ENCODE measurements at regions not wholly inside any gene's neighbourhood (a gene's known extent, or its start where the extent isn't known, plus 50 kb on each side); places are given as distances from the start of the nearest gene placed in this dataset.

DNA sequence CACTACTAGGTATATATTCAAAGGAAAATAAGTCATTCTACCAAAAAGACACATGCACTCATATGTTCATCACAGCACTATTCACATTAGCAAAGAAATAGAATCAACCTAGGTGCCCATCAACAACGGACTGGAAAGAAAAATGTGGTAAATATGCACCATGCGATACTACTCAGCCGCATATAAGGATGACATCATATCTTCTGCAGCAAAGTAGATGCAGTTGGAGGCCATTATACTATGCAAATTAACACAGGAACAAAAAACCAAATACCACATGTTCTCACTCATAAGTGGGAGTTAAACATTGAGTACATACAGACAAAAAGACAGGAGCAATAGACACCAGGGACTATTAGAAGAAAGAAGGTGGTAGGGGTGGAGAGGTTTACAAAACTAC, 412.1 kb upstream of the CWC22 start:
- H3K9me2 ChIP-seq, result no peaks in the 10 kb centered on the region
- H2AFZ ChIP-seq (ENCODE audit: low read depth), result no peak overlapping the region

DNA sequence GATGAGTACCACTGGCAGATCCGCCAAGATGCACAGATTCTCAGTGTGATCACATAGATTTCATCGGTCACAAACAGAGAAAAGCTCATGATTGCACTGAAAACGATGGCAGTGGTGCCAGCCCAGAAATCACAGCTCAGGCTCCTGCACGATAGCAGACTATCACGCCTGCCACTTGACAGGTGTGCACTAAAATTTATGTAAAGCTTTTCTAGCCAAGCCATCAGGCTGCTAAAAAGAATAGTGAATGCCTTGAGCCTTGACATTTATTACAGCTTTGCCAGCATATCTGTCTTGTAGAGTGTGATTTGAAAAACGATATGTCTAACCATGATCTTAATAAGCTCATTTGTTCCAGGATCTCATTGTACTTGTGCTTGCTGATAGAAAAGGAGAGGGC, 409.5 kb upstream of the CWC22 start:
- H2AFZ ChIP-seq (ENCODE audit: low read depth), result no peak overlapping the region
- H3K9me3 ChIP-seq, result no peaks in the 10 kb centered on the region
- no peak overlapping the region for H3K4me2 ChIP-seq
- H3K27ac ChIP-seq (ENCODE audit: low read depth in 2 of 2, low read length in 1 of 2), result no peak overlapping the region
- no peaks in the 10 kb centered on the region for H4K20me1 ChIP-seq (ENCODE audit: insufficient read depth)
- no peaks in the 10 kb centered on the region for H3K36me3 ChIP-seq (replicated peaks in 1 of 2; ENCODE audit: control insufficient read depth in 1 of 2, insufficient read depth in 2 of 2, low read length in 1 of 2)
- no peak overlapping the region for H3K9ac ChIP-seq
- no peak for DNase-seq
- H3K9me2 ChIP-seq, result no peaks in the 10 kb centered on the region
- H3K4me3 ChIP-seq (ENCODE audit: low read depth in 2 of 2, low read length in 1 of 2), result no peak overlapping the region
- CTCF ChIA-PET, result interaction anchor here (0.9 to 1.5 kb wide), 2 partner anchors 33 to 233 kb away, joined by 3 read pairs; no protein-coding TSS in a partner anchor
- H3K4me1 ChIP-seq (ENCODE audit: control insufficient read depth in 1 of 2, insufficient read depth in 2 of 2, low read depth in 1 of 2, low read length in 1 of 2), result no peaks in the 10 kb centered on the region; a peak in 2 of 4 replicates
- no peaks in the 10 kb centered on the region for H3K79me2 ChIP-seq (ENCODE audit: insufficient read depth)
- no peak for TF ChIP-seq TCF12 (IDR thresholded peaks at IDR 0.05)
- TF ChIP-seq, protein P1, sequence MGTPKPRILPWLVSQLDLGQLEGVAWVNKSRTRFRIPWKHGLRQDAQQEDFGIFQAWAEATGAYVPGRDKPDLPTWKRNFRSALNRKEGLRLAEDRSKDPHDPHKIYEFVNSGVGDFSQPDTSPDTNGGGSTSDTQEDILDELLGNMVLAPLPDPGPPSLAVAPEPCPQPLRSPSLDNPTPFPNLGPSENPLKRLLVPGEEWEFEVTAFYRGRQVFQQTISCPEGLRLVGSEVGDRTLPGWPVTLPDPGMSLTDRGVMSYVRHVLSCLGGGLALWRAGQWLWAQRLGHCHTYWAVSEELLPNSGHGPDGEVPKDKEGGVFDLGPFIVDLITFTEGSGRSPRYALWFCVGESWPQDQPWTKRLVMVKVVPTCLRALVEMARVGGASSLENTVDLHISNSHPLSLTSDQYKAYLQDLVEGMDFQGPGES (IDR thresholded peaks at IDR 0.05; ENCODE audit: low read depth, low read length), result no peak
- TF ChIP-seq RAD21 (IDR thresholded peaks at IDR 0.05; ENCODE audit: low read length), result no peak
- TF ChIP-seq FOXJ3 (CRISPR knock-in tag; IDR thresholded peaks at IDR 0.05), result no peak
- TF ChIP-seq SMC3 (IDR thresholded peaks at IDR 0.05; ENCODE audit: low read depth, low read length), result no peak
- TF ChIP-seq FOSL2 (IDR thresholded peaks at IDR 0.05; ENCODE audit: borderline replicate concordance, low read depth), result no peak
- POLR2A ChIA-PET, result no interaction called here
- WGBS (ENCODE audit: low lambda C conversion rate), result 52% methylated on average over 6 of the region's 6 CpGs
- H3K27me3 ChIP-seq (ENCODE audit: insufficient read depth), result no peaks in the 10 kb centered on the region
- H3F3A ChIP-seq (replicated peaks; ENCODE audit: insufficient read depth), result no peaks in the 10 kb centered on the region

More for the DNA sequence above, 412.1 kb upstream of the CWC22 start:
- no peaks in the 10 kb centered on the region for H3K9me3 ChIP-seq
- CTCF ChIA-PET, result no interaction called here
- no peaks in the 10 kb centered on the region; a peak in 1 of 4 replicates for H3K4me1 ChIP-seq (ENCODE audit: control insufficient read depth in 1 of 2, insufficient read depth in 2 of 2, low read depth in 1 of 2, low read length in 1 of 2)
- TF ChIP-seq, protein P2, sequence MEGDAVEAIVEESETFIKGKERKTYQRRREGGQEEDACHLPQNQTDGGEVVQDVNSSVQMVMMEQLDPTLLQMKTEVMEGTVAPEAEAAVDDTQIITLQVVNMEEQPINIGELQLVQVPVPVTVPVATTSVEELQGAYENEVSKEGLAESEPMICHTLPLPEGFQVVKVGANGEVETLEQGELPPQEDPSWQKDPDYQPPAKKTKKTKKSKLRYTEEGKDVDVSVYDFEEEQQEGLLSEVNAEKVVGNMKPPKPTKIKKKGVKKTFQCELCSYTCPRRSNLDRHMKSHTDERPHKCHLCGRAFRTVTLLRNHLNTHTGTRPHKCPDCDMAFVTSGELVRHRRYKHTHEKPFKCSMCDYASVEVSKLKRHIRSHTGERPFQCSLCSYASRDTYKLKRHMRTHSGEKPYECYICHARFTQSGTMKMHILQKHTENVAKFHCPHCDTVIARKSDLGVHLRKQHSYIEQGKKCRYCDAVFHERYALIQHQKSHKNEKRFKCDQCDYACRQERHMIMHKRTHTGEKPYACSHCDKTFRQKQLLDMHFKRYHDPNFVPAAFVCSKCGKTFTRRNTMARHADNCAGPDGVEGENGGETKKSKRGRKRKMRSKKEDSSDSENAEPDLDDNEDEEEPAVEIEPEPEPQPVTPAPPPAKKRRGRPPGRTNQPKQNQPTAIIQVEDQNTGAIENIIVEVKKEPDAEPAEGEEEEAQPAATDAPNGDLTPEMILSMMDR (IDR thresholded peaks at IDR 0.05), result no peak
- TF ChIP-seq, protein P3, sequence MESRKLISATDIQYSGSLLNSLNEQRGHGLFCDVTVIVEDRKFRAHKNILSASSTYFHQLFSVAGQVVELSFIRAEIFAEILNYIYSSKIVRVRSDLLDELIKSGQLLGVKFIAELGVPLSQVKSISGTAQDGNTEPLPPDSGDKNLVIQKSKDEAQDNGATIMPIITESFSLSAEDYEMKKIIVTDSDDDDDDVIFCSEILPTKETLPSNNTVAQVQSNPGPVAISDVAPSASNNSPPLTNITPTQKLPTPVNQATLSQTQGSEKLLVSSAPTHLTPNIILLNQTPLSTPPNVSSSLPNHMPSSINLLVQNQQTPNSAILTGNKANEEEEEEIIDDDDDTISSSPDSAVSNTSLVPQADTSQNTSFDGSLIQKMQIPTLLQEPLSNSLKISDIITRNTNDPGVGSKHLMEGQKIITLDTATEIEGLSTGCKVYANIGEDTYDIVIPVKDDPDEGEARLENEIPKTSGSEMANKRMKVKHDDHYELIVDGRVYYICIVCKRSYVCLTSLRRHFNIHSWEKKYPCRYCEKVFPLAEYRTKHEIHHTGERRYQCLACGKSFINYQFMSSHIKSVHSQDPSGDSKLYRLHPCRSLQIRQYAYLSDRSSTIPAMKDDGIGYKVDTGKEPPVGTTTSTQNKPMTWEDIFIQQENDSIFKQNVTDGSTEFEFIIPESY (IDR thresholded peaks at IDR 0.05; ENCODE audit: borderline replicate concordance, low read depth), result no peak
- TF ChIP-seq SMC3 (IDR thresholded peaks at IDR 0.05; ENCODE audit: low read depth, low read length), result no peak
- no peaks in the 10 kb centered on the region for H3K27me3 ChIP-seq (ENCODE audit: insufficient read depth)
- no peak for DNase-seq
- no peaks in the 10 kb centered on the region for H4K20me1 ChIP-seq (ENCODE audit: insufficient read depth)
- no peak overlapping the region for H3K4me2 ChIP-seq
- POLR2A ChIA-PET, result no interaction called here
- 88% methylated on average over 3 of the region's 3 CpGs for WGBS (ENCODE audit: low lambda C conversion rate)
- H3K79me2 ChIP-seq (ENCODE audit: insufficient read depth), result no peaks in the 10 kb centered on the region
- no peak overlapping the region for H3K4me3 ChIP-seq (ENCODE audit: low read depth in 2 of 2, low read length in 1 of 2)
- H3K9ac ChIP-seq, result no peak overlapping the region
- no peaks in the 10 kb centered on the region for H3F3A ChIP-seq (replicated peaks; ENCODE audit: insufficient read depth)
- H3K27ac ChIP-seq (ENCODE audit: low read depth in 2 of 2, low read length in 1 of 2), result no peak overlapping the region
- H3K36me3 ChIP-seq (replicated peaks in 1 of 2; ENCODE audit: control insufficient read depth in 1 of 2, insufficient read depth in 2 of 2, low read length in 1 of 2), result no peaks in the 10 kb centered on the region

Measured in SK-N-SH (cell line).